Mesendoderm (in vitro differentiated cells): ENCODE measurements at regions not wholly inside any gene's neighbourhood (a gene's known extent, or its start where the extent isn't known, plus 50 kb on each side); places are given as distances from the start of the nearest gene placed in this dataset.

Experiments
- DNase-seq: peaks from one replicate; pipeline ENCODE4 v3.0.0; 2013
- H2AK5ac ChIP-seq: 2 replicates; pipeline ENCODE4 v1.6.1; 2013; ENCODE audit warnings: low read length, inconsistent platforms
- H2BK120ac ChIP-seq: 2 replicates; pipeline ENCODE4 v1.6.1; 2013; ENCODE audit warnings: low read depth, mild to moderate bottlenecking, low read length, moderate library complexity, mixed read lengths
- H2BK15ac ChIP-seq: replicated peaks from 2 replicates; pipeline ENCODE4 v1.6.1; 2013; ENCODE audit warnings: low read depth, mild to moderate bottlenecking, moderate library complexity
- H2BK5ac ChIP-seq: 2 replicates; pipeline ENCODE4 v1.6.1; 2013; ENCODE audit warnings: low read length, inconsistent platforms
- H3K18ac ChIP-seq: 2 replicates; pipeline ENCODE4 v1.6.1; 2013; ENCODE audit warnings: mild to moderate bottlenecking, low read length, mixed read lengths
- H3K23ac ChIP-seq: one replicate; pipeline ENCODE4 v1.6.1; 2013; ENCODE audit warnings: low read length
- H3K27ac ChIP-seq: 2 replicates; pipeline ENCODE4 v1.5.1; 2013; ENCODE audit warnings: low read depth, mild to moderate bottlenecking, inconsistent platforms, low read length, moderate library complexity
- H3K27me3 ChIP-seq: 2 replicates; pipeline ENCODE4 v1.6.1; 2013; ENCODE audit warnings: low read length, control low read depth, mild to moderate bottlenecking, inconsistent platforms; ENCODE audit not compliant: insufficient read depth, poor library complexity
- H3K36me3 ChIP-seq: 2 replicates; pipeline ENCODE4 v1.6.1; 2013; ENCODE audit warnings: low read length, inconsistent platforms; ENCODE audit not compliant: control insufficient read depth, insufficient read depth
- H3K4ac ChIP-seq: one replicate; pipeline ENCODE4 v1.6.1; 2013; ENCODE audit warnings: low read depth, mild to moderate bottlenecking, low read length, moderate library complexity
- H3K4me1 ChIP-seq: 2 replicates; pipeline ENCODE4 v1.6.1; 2013; ENCODE audit warnings: low read depth, low read length, inconsistent platforms; ENCODE audit not compliant: control insufficient read depth
- H3K4me2 ChIP-seq: 2 replicates; pipeline ENCODE4 v1.6.1; 2013; ENCODE audit warnings: low read length
- H3K4me3 ChIP-seq: 2 replicates; pipeline ENCODE4 v1.5.1; 2013; ENCODE audit warnings: mild to moderate bottlenecking, low read length
- H3K56ac ChIP-seq: one replicate; pipeline ENCODE4 v1.6.1; 2013; ENCODE audit warnings: low read length
- H3K79me1 ChIP-seq: 2 replicates; pipeline ENCODE4 v1.6.1; 2013; ENCODE audit warnings: low read length, inconsistent platforms
- H3K79me2 ChIP-seq: 2 replicates; pipeline ENCODE4 v1.6.1; 2013; ENCODE audit warnings: mild to moderate bottlenecking, low read length; ENCODE audit not compliant: control insufficient read depth, insufficient read depth
- H3K9ac ChIP-seq: 2 replicates; pipeline ENCODE4 v1.6.1; 2013; ENCODE audit warnings: low read length, inconsistent platforms
- H4K5ac ChIP-seq: one replicate; pipeline ENCODE4 v1.6.1; 2013; ENCODE audit warnings: low read length
- H4K8ac ChIP-seq: one replicate; pipeline ENCODE4 v1.6.1; 2013; ENCODE audit warnings: low read depth, mild to moderate bottlenecking, control low read depth, low read length, moderate library complexity
- WGBS: extraction: QIAGEN DNeasy Blood & Tissue Kit; methylation state at CpG from one replicate; pipeline ENCODE4 v1.1.7; 2013; ENCODE audit warnings: low lambda C conversion rate, missing lambda C conversion rate; ENCODE audit not compliant: insufficient coverage; ENCODE audit errors: extremely low coverage; 5-methylcytosine and 5-hydroxymethylcytosine counted together

DNA sequence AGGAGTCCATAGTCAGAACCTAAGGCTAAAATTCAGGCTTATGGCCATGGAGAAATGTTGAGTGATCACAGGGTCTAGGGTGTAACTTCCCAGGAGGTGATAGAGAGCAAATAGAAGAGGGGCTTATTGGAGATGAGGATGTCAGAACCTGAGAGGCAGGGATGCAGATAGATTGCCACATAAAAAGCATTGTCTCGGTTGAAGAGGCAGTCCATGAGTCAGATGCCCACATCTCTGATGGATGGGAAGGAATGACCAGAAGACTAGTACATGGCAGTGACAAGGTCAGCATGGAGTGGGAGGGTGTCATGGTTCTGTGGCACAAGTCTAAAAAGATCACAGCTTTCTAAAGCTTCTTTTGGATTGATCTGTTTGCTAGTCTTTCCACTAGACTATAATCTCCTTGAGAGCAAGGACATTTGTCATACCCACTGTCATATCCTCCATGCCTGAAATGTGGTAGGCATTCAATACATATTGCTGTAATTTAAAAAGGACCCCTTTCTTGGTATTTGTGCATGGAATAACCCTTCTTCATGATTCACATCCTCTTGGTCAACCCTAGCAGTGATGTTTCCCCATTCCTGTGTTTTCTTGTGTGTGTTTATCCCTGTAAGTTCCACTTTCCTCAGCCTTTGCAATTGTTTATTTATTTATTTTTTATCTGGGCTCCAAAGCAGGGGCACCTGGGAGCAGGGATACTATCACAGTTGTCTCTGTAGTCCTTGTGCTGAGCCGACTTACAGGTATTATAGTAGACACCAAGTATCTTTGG lies 613.4 kb upstream of the CFAP20DC start:
- Histone ChIP-seq H3K79me2 (no peaks in the 10 kb centered on the region), H4K8ac (no peak overlapping the region), H2BK15ac (no peak overlapping the region), H3K27ac (no peak overlapping the region), H4K5ac (no peak overlapping the region), H3K4ac (no peak overlapping the region), H2BK120ac (no peak overlapping the region), H3K4me1 (no peaks in the 10 kb centered on the region), H3K79me1 (no peaks in the 10 kb centered on the region), H2AK5ac (no peak overlapping the region), H3K18ac (no peak overlapping the region), H3K4me2 (no peak overlapping the region), H3K4me3 (no peak overlapping the region), H3K9ac (no peak overlapping the region), H3K27me3 (no peaks in the 10 kb centered on the region), H3K36me3 (no peaks in the 10 kb centered on the region), H3K56ac (no peak overlapping the region), H2BK5ac (no peak overlapping the region), H3K23ac (no peak overlapping the region)
- WGBS: no CpG with 5 or more reads among the region's 2 CpGs
- no peak for DNase-seq

- Histone ChIP-seq H2AK5ac (no peak overlapping the region), H3K4me2 (no peak overlapping the region), H3K27ac (no peak overlapping the region), H2BK5ac (no peak overlapping the region), H4K8ac (no peak overlapping the region), H3K4me3 (no peak overlapping the region), H3K27me3 (no peaks in the 10 kb centered on the region), H3K9ac (no peak overlapping the region), H2BK15ac (no peak overlapping the region), H3K79me2 (no peaks in the 10 kb centered on the region), H3K23ac (no peak overlapping the region), H3K4me1 (no peaks in the 10 kb centered on the region), H4K5ac (no peak overlapping the region), H3K18ac (no peak overlapping the region), H2BK120ac (no peak overlapping the region), H3K4ac (no peak overlapping the region), H3K36me3 (no peaks in the 10 kb centered on the region), H3K79me1 (no peaks in the 10 kb centered on the region), H3K56ac (no peak overlapping the region)
- WGBS: no CpG with 5 or more reads among the region's 9 CpGs
- no peak for DNase-seq
These were observed 611.2 kb upstream of the CFAP20DC start for GRCh38 chr3:59660852-59661625.

GRCh38 chr3:59660376-59660775 lies 610.6 kb upstream of the CFAP20DC start:
- Histone ChIP-seq H3K27ac (no peak overlapping the region), H3K36me3 (no peaks in the 10 kb centered on the region), H2BK120ac (no peak overlapping the region), H3K23ac (no peak overlapping the region), H3K4me2 (no peak overlapping the region), H2BK5ac (no peak overlapping the region), H3K79me2 (no peaks in the 10 kb centered on the region), H3K4ac (no peak overlapping the region), H3K56ac (no peak overlapping the region), H2AK5ac (no peak overlapping the region), H3K4me1 (no peaks in the 10 kb centered on the region), H3K79me1 (no peaks in the 10 kb centered on the region), H2BK15ac (no peak overlapping the region), H4K5ac (no peak overlapping the region), H4K8ac (no peak overlapping the region), H3K4me3 (no peak overlapping the region), H3K27me3 (no peaks in the 10 kb centered on the region), H3K9ac (no peak overlapping the region), H3K18ac (no peak overlapping the region)
- no peak for DNase-seq
- no CpG with 5 or more reads among the region's 1 CpG for WGBS

- Histone ChIP-seq H3K4me1 (no peaks in the 10 kb centered on the region), H3K9ac (no peak overlapping the region), H3K56ac (no peak overlapping the region), H3K4me3 (no peak overlapping the region), H2BK15ac (no peak overlapping the region), H3K36me3 (no peaks in the 10 kb centered on the region), H3K27ac (no peak overlapping the region), H2BK120ac (no peak overlapping the region), H3K23ac (no peak overlapping the region), H3K27me3 (no peaks in the 10 kb centered on the region), H4K8ac (no peak overlapping the region), H2AK5ac (no peak overlapping the region), H3K79me2 (no peaks in the 10 kb centered on the region), H2BK5ac (no peak overlapping the region), H3K18ac (no peak overlapping the region), H3K79me1 (no peaks in the 10 kb centered on the region), H3K4me2 (no peak overlapping the region), H4K5ac (no peak overlapping the region), H3K4ac (no peak overlapping the region)
- WGBS: no CpG with 5 or more reads among the region's 1 CpG
- DNase-seq: no peak
These were observed 609.9 kb upstream of the CFAP20DC start for GRCh38 chr3:59659755-59660154.

- no peak overlapping the region for H2BK15ac ChIP-seq
- H4K8ac ChIP-seq: no peak overlapping the region
- H4K5ac ChIP-seq: no peak overlapping the region
- H3K79me1 ChIP-seq: no peaks in the 10 kb centered on the region
- WGBS: no CpG with 5 or more reads among the region's 2 CpGs
- no peak overlapping the region for H2AK5ac ChIP-seq
- no peak for DNase-seq
- H3K4me1 ChIP-seq: no peaks in the 10 kb centered on the region
- H2BK120ac ChIP-seq: no peak overlapping the region
- no peaks in the 10 kb centered on the region for H3K27me3 ChIP-seq
- no peak overlapping the region for H3K23ac ChIP-seq
- no peaks in the 10 kb centered on the region for H3K36me3 ChIP-seq
- no peak overlapping the region for H2BK5ac ChIP-seq
- no peak overlapping the region for H3K27ac ChIP-seq
- H3K9ac ChIP-seq: no peak overlapping the region
- H3K4me3 ChIP-seq: no peak overlapping the region
- H3K56ac ChIP-seq: no peak overlapping the region
- no peaks in the 10 kb centered on the region for H3K79me2 ChIP-seq
- no peak overlapping the region for H3K18ac ChIP-seq
- H3K4ac ChIP-seq: no peak overlapping the region
- H3K4me2 ChIP-seq: no peak overlapping the region
These were observed 609.0 kb upstream of the CFAP20DC start for GRCh38 chr3:59658866-59659265.
